ENCODE measurements at regions not wholly inside any gene's neighbourhood (a gene's known extent, or its start where the extent isn't known, plus 50 kb on each side); places are given as distances from the start of the nearest gene placed in this dataset.

- TF ChIP-seq CTCF (IDR thresholded peaks at IDR 0.05) (no peak), POLR2AphosphoS5 (IDR thresholded peaks at IDR 0.05) (no peak), POLR2A (IDR thresholded peaks at IDR 0.05) (no peak)
These were observed 397.4 kb upstream of the MEF2C start for GRCh38 chr5:89280103-89281037.
